ENCODE measurements at regions not wholly inside any gene's neighbourhood (a gene's known extent, or its start where the extent isn't known, plus 50 kb on each side); places are given as distances from the start of the nearest gene placed in this dataset.

DNA sequence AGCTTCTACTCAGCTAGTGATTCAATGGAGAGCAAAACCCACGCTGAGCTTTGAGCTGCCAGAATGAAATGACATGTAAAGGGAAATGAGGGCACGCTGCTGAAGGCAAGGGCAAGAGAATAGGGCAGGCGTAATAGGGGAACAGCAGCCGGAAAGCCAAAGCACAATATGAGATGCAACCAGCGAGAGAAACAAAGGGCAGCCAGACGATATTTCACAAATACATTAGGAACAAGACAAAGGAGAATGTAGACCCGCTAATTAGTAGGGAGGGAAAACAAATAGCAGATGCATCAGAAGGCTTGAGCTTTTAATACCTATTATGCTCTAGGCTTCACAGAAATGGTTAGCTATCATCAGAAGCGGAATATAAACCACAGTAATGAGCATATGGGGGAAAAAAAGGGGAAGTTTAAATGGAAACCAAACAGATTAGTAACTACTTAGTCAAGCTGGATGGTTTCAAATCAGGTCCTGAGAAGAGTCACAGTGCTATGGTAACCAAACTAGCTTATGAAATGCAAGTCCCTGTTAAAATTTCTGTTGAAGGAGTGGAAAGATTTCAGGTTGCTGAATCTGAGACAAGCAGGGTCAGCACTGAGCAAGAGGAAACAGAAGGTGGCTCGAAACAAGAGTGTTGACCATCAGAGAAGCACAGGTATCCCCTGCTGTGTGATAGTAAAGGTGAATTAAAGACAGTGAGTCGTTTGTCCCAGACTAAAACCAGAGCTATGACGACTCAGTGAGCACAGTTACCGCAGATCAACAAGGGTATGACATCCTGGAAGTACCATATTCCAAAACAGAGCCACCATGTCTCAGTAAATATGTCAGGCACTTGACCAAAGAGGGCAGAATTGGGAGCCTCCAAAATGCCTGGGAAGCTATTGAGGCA lies 496.9 kb upstream of the CELF2 start:
- Histone ChIP-seq H3K9me3 (ENCODE audit: control insufficient read depth, insufficient read depth, low read length) (no peaks in the 10 kb centered on the region), H3K27ac (ENCODE audit: low read depth, low read length) (no peak overlapping the region), H3K27me3 (ENCODE audit: control insufficient read depth, insufficient read depth, low read length) (no peaks in the 10 kb centered on the region), H3K4me3 (ENCODE audit: low read depth, low read length) (no peak overlapping the region)
- no peak for TF ChIP-seq CTCF (IDR thresholded peaks at IDR 0.05; ENCODE audit: low read depth, low read length)
- CTCF ChIA-PET = no interaction called here
- no peak for DNase-seq (ENCODE audit: low read depth, low spot score)
- POLR2A ChIA-PET = interaction anchor here (0.6 kb wide), 1 partner anchor 43 kb away, joined by 9 read pairs; no protein-coding TSS in a partner anchor

DNA sequence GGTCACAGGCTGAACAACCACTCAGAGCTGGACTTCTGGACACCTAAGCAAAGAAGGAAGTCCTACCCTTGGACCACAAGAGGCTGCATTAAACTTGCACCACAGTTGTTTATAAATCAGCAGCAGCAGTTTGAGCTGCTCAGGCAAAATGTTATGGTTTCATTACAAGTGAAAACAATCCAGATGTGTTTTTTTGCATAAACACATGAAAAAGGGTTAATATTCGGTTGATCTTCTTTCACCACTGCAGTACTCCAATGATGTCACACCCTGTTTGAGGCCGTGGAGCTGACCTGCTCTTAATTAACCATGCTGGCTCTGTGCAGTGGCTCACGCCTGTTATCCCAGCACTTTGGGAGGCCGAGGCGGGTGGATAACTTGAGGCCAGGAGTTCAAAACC lies 490.8 kb upstream of the CELF2 start:
- ChIA-PET POLR2A (no interaction called here), CTCF (interaction anchor here (0.6 kb wide), 1 partner anchor 140 kb away, joined by 4 read pairs; no protein-coding TSS in a partner anchor)
- no peaks in the 10 kb centered on the region for H3K9me3 ChIP-seq (ENCODE audit: control insufficient read depth, insufficient read depth, low read length)
- no peak overlapping the region for H3K4me3 ChIP-seq (ENCODE audit: low read depth, low read length)
- no peak for TF ChIP-seq CTCF (IDR thresholded peaks at IDR 0.05; ENCODE audit: low read depth, low read length)
- H3K27ac ChIP-seq (ENCODE audit: low read depth, low read length) = no peak overlapping the region
- DNase-seq (ENCODE audit: low read depth, low spot score) = no peak
- H3K27me3 ChIP-seq (ENCODE audit: control insufficient read depth, insufficient read depth, low read length) = no peaks in the 10 kb centered on the region

- no peak for DNase-seq (ENCODE audit: low read depth, low spot score)
- Histone ChIP-seq H3K27me3 (ENCODE audit: control insufficient read depth, insufficient read depth, low read length) (no peaks in the 10 kb centered on the region), H3K9me3 (ENCODE audit: control insufficient read depth, insufficient read depth, low read length) (no peaks in the 10 kb centered on the region), H3K4me3 (ENCODE audit: low read depth, low read length) (no peak overlapping the region), H3K27ac (ENCODE audit: low read depth, low read length) (no peak overlapping the region)
- no peak for TF ChIP-seq CTCF (IDR thresholded peaks at IDR 0.05; ENCODE audit: low read depth, low read length)
- POLR2A ChIA-PET = no interaction called here
- CTCF ChIA-PET = interaction anchor here (1.4 to 1.7 kb wide), 2 partner anchors 12 to 508 kb away, joined by 3 to 4 read pairs; no protein-coding TSS in a partner anchor
Measured at GRCh38 chr10:10527861-10528562, 489.7 kb upstream of the CELF2 start.

DNA sequence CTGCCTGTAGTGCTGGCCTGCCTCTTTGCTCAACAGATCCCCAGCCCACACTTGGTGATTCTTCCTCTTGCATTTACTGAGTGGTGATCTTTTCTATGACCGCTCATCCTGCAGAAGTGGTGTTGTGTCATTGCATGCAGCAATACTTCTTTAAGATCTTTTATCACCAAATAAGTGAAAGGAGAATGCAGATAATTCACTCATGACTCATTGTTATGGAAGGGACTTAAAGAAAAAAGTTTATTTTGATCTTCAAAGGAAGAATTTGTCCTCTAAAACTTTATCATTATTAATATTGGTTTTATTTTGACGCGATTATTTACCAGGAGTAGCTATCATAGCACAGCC lies 489.1 kb upstream of the CELF2 start:
- H3K9me3 ChIP-seq (ENCODE audit: control insufficient read depth, insufficient read depth, low read length) = no peaks in the 10 kb centered on the region
- no peak for TF ChIP-seq CTCF (IDR thresholded peaks at IDR 0.05; ENCODE audit: low read depth, low read length)
- DNase-seq (ENCODE audit: low read depth, low spot score) = no peak
- no peak overlapping the region for H3K27ac ChIP-seq (ENCODE audit: low read depth, low read length)
- H3K27me3 ChIP-seq (ENCODE audit: control insufficient read depth, insufficient read depth, low read length) = no peaks in the 10 kb centered on the region
- H3K4me3 ChIP-seq (ENCODE audit: low read depth, low read length) = no peak overlapping the region
- POLR2A ChIA-PET = no interaction called here
- CTCF ChIA-PET = interaction anchor here (1.4 to 1.7 kb wide), 2 partner anchors 13 to 507 kb away, joined by 3 to 4 read pairs; no protein-coding TSS in a partner anchor

- Histone ChIP-seq H3K27ac (ENCODE audit: low read depth, low read length) (no peak overlapping the region), H3K4me3 (ENCODE audit: low read depth, low read length) (no peak overlapping the region), H3K27me3 (ENCODE audit: control insufficient read depth, insufficient read depth, low read length) (no peaks in the 10 kb centered on the region), H3K9me3 (ENCODE audit: control insufficient read depth, insufficient read depth, low read length) (no peaks in the 10 kb centered on the region)
- POLR2A ChIA-PET = no interaction called here
- CTCF ChIA-PET = no interaction called here
- TF ChIP-seq CTCF (IDR thresholded peaks at IDR 0.05; ENCODE audit: low read depth, low read length) = no peak
- DNase-seq (ENCODE audit: low read depth, low spot score) = no peak
Measured at GRCh38 chr10:10530313-10530712, 487.4 kb upstream of the CELF2 start.

Measured in AG04450 (cell line).